GM21786 (cell line): ENCODE measurements at regions not wholly inside any gene's neighbourhood (a gene's known extent, or its start where the extent isn't known, plus 50 kb on each side); places are given as distances from the start of the nearest gene placed in this dataset.

Experiments used
- ATAC-seq: cut with Tn5 transposase; IDR thresholded peaks from one replicate; pipeline ENCODE4 v1.9.1; 2021; ENCODE audit not compliant: unreplicated experiment

- no peak for ATAC-seq
These were observed 911.7 kb upstream of the POU3F3 start for GRCh38 chr2:103942199-103942598.

- ATAC-seq, result no peak
These were observed 908.8 kb upstream of the POU3F3 start for GRCh38 chr2:103945083-103945482.

- ATAC-seq, result peak; percentile 58
These were observed 894.5 kb upstream of the POU3F3 start for GRCh38 chr2:103959174-103960128.

GRCh38 chr2:103960129-103960513 lies 893.8 kb upstream of the POU3F3 start:
- ATAC-seq, result no peak

- no peak for ATAC-seq
These were observed 893.0 kb upstream of the POU3F3 start for GRCh38 chr2:103960951-103961350.

GRCh38 chr2:103961862-103962261 lies 892.1 kb upstream of the POU3F3 start:
- no peak for ATAC-seq

GRCh38 chr2:103962670-103963069 lies 891.2 kb upstream of the POU3F3 start:
- ATAC-seq, result no peak

GRCh38 chr2:103963146-103963725 lies 890.7 kb upstream of the POU3F3 start:
- ATAC-seq, result no peak

GRCh38 chr2:103977241-103977640 lies 876.7 kb upstream of the POU3F3 start:
- no peak for ATAC-seq

- no peak for ATAC-seq
These were observed 876.2 kb upstream of the POU3F3 start for GRCh38 chr2:103977668-103978067.

GRCh38 chr2:103980401-103980800 lies 873.5 kb upstream of the POU3F3 start:
- no peak for ATAC-seq

- ATAC-seq, result no peak
These were observed 871.2 kb upstream of the POU3F3 start for GRCh38 chr2:103982691-103983090.

GRCh38 chr2:103986001-103986400 lies 867.9 kb upstream of the POU3F3 start:
- no peak for ATAC-seq

- no peak for ATAC-seq
These were observed 862.3 kb upstream of the POU3F3 start for GRCh38 chr2:103991591-103991990.

GRCh38 chr2:104004821-104005220 lies 849.1 kb upstream of the POU3F3 start:
- no peak for ATAC-seq

- ATAC-seq, result no peak
These were observed 837.1 kb upstream of the POU3F3 start for GRCh38 chr2:104016801-104017200.

- no peak for ATAC-seq
These were observed 830.6 kb upstream of the POU3F3 start for GRCh38 chr2:104023306-104023705.

GRCh38 chr2:104023765-104024164 lies 830.1 kb upstream of the POU3F3 start:
- no peak for ATAC-seq

GRCh38 chr2:104025295-104025694 lies 828.6 kb upstream of the POU3F3 start:
- no peak for ATAC-seq

- ATAC-seq, result no peak
These were observed 827.2 kb upstream of the POU3F3 start for GRCh38 chr2:104026725-104027124.

GRCh38 chr2:104027321-104027720 lies 826.6 kb upstream of the POU3F3 start:
- ATAC-seq, result no peak

- no peak for ATAC-seq
These were observed 825.9 kb upstream of the POU3F3 start for GRCh38 chr2:104028061-104028460.
